ENCODE measurements at regions not wholly inside any gene's neighbourhood (a gene's known extent, or its start where the extent isn't known, plus 50 kb on each side); places are given as distances from the start of the nearest gene placed in this dataset.
A peak's percentile ranks its signal among the peaks of the same experiment; 100 is the strongest.

GRCh38 chrX:95893636-95894035, 791.0 kb upstream of the DIAPH2 start:
- TF ChIP-seq USF1 (IDR thresholded peaks at IDR 0.05) (no peak), YY1 (IDR thresholded peaks at IDR 0.05; ENCODE audit: low read depth) (no peak), CEBPB (IDR thresholded peaks at IDR 0.05) (no peak), EP300 (IDR thresholded peaks at IDR 0.05; ENCODE audit: borderline replicate concordance) (no peak), REST (IDR thresholded peaks at IDR 0.05; ENCODE audit: low read depth) (no peak), NFIC (IDR thresholded peaks at IDR 0.05) (no peak), TEAD4 (IDR thresholded peaks at IDR 0.05) (no peak), TCF12 (IDR thresholded peaks at IDR 0.05; ENCODE audit: low read depth) (no peak), EGR1 (IDR thresholded peaks at IDR 0.05) (no peak), TAF1 (IDR thresholded peaks at IDR 0.05; ENCODE audit: low read depth) (no peak), FOXM1 (IDR thresholded peaks at IDR 0.05; ENCODE audit: borderline replicate concordance, low read depth) (no peak), CREB1 (IDR thresholded peaks at IDR 0.05; ENCODE audit: low read depth) (no peak), ZBTB7A (IDR thresholded peaks at IDR 0.05; ENCODE audit: low read depth) (no peak)

- TF ChIP-seq YY1 (IDR thresholded peaks at IDR 0.05; ENCODE audit: low read depth), result no peak
- peak; percentile 11; the same call in 1 of the 2 replicates for TF ChIP-seq RAD21 (IDR thresholded peaks at IDR 0.05; ENCODE audit: low read depth)
These were observed 781.2 kb upstream of the DIAPH2 start for GRCh38 chrX:95903490-95903889.

GRCh38 chrX:95903975-95904374, 780.7 kb upstream of the DIAPH2 start:
- TF ChIP-seq ZBTB7A (IDR thresholded peaks at IDR 0.05; ENCODE audit: low read depth), result no peak

GRCh38 chrX:95907081-95907480, 777.6 kb upstream of the DIAPH2 start:
- TF ChIP-seq EP300 (IDR thresholded peaks at IDR 0.05; ENCODE audit: borderline replicate concordance), result no peak
- no peak for TF ChIP-seq TCF12 (IDR thresholded peaks at IDR 0.05; ENCODE audit: low read depth)
- TF ChIP-seq RAD21 (IDR thresholded peaks at IDR 0.05; ENCODE audit: low read depth), result no peak
- TF ChIP-seq CEBPB (IDR thresholded peaks at IDR 0.05), result no peak

- no peak for TF ChIP-seq EGR1 (IDR thresholded peaks at IDR 0.05)
- no peak for TF ChIP-seq CREB1 (IDR thresholded peaks at IDR 0.05; ENCODE audit: low read depth)
- no peak for TF ChIP-seq EP300 (IDR thresholded peaks at IDR 0.05; ENCODE audit: borderline replicate concordance)
These were observed 773.6 kb upstream of the DIAPH2 start for GRCh38 chrX:95911062-95911461.

- TF ChIP-seq NFIC (IDR thresholded peaks at IDR 0.05) (no peak), TAF1 (IDR thresholded peaks at IDR 0.05; ENCODE audit: low read depth) (no peak), TEAD4 (IDR thresholded peaks at IDR 0.05) (no peak), RAD21 (IDR thresholded peaks at IDR 0.05; ENCODE audit: low read depth) (no peak), CREB1 (IDR thresholded peaks at IDR 0.05; ENCODE audit: low read depth) (no peak), USF1 (IDR thresholded peaks at IDR 0.05) (no peak), CEBPB (IDR thresholded peaks at IDR 0.05) (no peak), TCF12 (IDR thresholded peaks at IDR 0.05; ENCODE audit: low read depth) (no peak), FOXM1 (IDR thresholded peaks at IDR 0.05; ENCODE audit: borderline replicate concordance, low read depth) (no peak), REST (IDR thresholded peaks at IDR 0.05; ENCODE audit: low read depth) (no peak), ZBTB7A (IDR thresholded peaks at IDR 0.05; ENCODE audit: low read depth) (no peak), EP300 (IDR thresholded peaks at IDR 0.05; ENCODE audit: borderline replicate concordance) (no peak), YY1 (IDR thresholded peaks at IDR 0.05; ENCODE audit: low read depth) (no peak), EGR1 (IDR thresholded peaks at IDR 0.05) (no peak), MAX (IDR thresholded peaks at IDR 0.05) (no peak)
These were observed 765.0 kb upstream of the DIAPH2 start for GRCh38 chrX:95919605-95920004.

GRCh38 chrX:95945528-95945927, 739.1 kb upstream of the DIAPH2 start:
- TF ChIP-seq EGR1 (IDR thresholded peaks at IDR 0.05), result no peak
- TF ChIP-seq FOXM1 (IDR thresholded peaks at IDR 0.05; ENCODE audit: borderline replicate concordance, low read depth), result no peak
- no peak for TF ChIP-seq YY1 (IDR thresholded peaks at IDR 0.05; ENCODE audit: low read depth)
- TF ChIP-seq ZBTB7A (IDR thresholded peaks at IDR 0.05; ENCODE audit: low read depth), result no peak
- TF ChIP-seq RAD21 (IDR thresholded peaks at IDR 0.05; ENCODE audit: low read depth), result no peak
- no peak for TF ChIP-seq CREB1 (IDR thresholded peaks at IDR 0.05; ENCODE audit: low read depth)
- no peak for TF ChIP-seq TEAD4 (IDR thresholded peaks at IDR 0.05)
- no peak for TF ChIP-seq REST (IDR thresholded peaks at IDR 0.05; ENCODE audit: low read depth)
- TF ChIP-seq USF1 (IDR thresholded peaks at IDR 0.05), result no peak
- no peak for TF ChIP-seq MAX (IDR thresholded peaks at IDR 0.05)
- TF ChIP-seq TCF12 (IDR thresholded peaks at IDR 0.05; ENCODE audit: low read depth), result no peak
- TF ChIP-seq CEBPB (IDR thresholded peaks at IDR 0.05), result no peak
- no peak for TF ChIP-seq EP300 (IDR thresholded peaks at IDR 0.05; ENCODE audit: borderline replicate concordance)
- no peak for TF ChIP-seq NFIC (IDR thresholded peaks at IDR 0.05)

All from Ishikawa (cell line).